ENCODE measurements at regions not wholly inside any gene's neighbourhood (a gene's known extent, or its start where the extent isn't known, plus 50 kb on each side); places are given as distances from the start of the nearest gene placed in this dataset.

GRCh38 chr19:34305221-34306083, 51.1 kb downstream of the GARRE1 start:
- FAIRE-seq: no peak

DNA sequence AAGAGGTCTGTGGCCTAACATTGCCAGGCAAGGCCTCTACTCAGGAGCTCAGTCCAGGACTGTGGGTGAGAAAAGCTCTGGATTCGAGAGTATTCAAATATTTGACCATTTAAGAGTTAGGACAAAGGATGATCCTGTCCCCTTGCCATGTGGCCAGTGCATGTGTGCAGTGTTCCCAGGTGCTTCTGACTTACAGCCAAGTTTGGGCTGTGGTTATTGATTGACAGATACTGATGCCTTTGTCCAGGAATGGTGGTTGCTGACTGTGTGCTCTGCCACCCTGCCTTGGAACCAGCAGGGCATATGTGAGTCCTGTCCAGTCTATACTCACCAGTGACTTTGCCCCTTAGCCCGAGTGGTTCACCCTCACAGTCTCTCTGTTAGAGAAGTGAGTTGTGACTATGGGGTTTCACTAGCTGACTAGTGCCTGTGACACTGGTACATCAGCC, 51.9 kb downstream of the GARRE1 start:
- no peak for FAIRE-seq

GRCh38 chr19:34306824-34307223, 52.5 kb downstream of the GARRE1 start:
- FAIRE-seq: no peak

DNA sequence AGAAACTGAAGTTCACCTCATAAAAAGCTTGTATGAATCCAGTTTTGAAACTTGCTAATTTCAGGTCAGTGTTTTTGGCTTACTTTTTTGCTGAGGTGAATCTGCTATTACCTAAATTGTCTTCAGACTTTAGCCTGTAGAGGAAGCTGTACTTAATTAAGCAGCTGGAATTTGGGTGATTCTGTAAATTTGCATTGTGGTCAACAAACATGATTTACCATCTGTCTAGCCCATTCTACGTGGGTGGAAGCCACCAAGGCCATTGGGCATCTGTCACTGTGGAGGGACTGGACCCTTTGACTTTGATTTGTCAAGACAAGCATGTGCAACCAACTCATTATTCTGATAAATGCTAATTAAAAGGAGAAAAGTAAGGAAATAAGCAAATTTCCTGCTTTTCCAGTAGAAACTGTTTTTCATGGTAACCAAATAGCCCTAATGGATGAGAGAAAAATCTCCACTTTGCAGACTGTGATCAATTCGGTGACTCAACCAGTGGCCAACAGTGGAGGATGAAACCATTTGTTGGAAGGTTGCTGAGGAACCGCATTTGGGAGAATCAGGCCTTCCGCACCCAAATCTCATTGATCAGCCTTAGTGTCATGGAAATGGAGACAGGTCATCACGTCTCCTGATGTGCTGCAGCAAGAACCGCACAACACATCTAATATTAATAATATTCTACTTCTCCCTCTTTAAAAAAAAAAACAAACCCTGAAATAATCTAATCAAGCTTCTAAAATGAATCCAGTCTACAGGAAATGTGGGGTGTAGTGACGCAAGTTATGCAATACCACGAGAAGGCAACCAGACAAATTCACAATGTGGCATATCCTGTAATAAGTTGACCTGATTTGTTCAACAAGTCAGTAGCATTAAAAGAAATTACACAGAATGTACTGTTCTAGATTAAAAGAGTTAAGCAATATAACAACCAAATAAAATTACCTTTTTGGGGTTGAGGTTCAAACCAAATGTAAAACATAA, 54.3 kb downstream of the GARRE1 start:
- FAIRE-seq: no peak

GRCh38 chr19:34309368-34310138, 55.2 kb downstream of the GARRE1 start:
- FAIRE-seq: no peak

DNA sequence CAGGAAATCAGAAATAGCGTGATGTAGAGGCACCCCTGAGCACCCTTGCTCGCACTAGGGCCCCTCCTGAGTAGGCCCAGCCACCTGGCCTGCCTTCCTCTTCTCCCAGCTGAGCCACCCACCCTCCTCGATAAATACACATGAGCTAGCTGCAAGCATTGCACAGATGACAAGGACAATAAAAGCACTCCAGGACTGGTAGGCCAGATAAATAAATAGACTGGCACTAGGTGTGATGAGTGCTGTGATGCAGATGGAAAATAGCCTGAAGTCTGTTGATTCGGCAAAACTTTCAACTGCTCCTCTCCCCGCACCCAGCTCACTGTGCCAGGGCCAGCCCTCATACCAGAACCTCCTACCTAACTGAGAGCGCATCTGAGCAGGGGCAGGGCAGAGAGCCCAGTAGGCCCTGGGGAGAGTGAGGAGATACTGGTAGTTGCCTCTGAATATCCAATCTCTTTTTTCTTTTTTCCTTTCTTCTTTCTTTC, 54.5 kb upstream of the GPI start:
- FAIRE-seq: peak; percentile 68

DNA sequence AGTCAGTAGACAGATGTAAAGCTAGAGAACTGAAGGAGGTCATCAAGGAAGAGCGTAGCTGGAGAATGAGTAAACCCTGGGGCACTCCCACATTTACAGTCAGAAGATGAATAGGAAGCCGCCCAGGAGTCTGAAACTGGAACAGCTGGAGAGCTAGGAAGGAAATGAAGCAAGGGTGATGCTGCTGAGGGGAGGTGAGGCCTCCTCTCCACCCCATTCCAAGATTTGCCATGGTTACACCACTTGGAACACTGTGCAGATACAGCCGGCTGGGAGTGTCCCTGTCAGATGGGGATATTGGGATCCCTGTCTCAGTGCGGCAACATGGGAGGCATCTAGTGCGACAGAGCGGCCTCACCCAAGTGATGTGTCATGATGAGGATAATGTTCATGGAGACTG, 51.8 kb upstream of the GPI start:
- FAIRE-seq: no peak

DNA sequence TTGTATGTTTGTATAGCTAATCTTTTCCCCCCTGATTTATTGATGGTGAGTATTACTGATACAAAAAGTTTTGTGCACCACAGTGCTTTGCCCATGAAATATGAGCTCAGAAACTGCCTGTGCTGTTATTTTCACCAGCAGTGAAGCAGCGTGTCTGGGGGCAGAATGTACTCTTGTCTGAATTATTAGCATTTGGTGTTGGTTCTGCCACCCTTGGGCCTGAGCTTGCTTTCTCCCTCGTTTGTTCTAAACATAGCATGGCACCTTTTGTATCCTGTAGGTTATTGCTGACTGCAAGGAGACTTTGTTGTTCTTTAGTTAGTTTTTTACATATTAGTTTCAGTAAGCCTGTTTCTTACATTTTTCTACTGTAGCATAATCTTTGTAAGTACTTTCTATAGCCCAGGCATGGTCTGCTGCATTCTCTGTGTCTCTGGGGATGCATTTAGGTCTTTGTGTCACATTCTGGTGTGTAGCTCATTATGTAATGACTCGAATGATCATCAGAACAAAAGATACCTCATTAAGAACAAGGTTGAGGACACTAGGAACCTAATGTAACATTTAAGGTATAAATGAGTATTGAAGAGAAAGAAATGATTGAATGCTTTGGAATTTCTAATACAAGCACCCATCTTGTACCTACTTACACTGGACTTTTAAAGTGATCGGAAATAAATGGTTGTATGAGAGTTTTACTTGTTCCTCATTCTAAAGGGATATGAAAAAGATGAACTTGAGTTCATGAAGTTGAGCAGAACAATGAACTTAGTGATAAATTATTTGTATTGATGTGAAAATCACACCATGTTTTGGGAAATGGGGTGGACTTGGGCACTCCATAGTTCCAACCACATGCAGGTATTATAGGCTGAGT, 50.3 kb upstream of the GPI start:
- FAIRE-seq: no peak
